NCI-H187 (cell line): ENCODE measurements at regions not wholly inside any gene's neighbourhood (a gene's known extent, or its start where the extent isn't known, plus 50 kb on each side); places are given as distances from the start of the nearest gene placed in this dataset.
"Not testable (repeated sequence)": the region's sequence is repeated elsewhere in the genome, so short reads cannot be mapped to it uniquely, and the experiment has no call there.

Experiments used
- DNase-seq, 2 experiments: peaks; one replicate each; lab custom pipeline; 2025; lab: John Stamatoyannopoulos, UW

DNA sequence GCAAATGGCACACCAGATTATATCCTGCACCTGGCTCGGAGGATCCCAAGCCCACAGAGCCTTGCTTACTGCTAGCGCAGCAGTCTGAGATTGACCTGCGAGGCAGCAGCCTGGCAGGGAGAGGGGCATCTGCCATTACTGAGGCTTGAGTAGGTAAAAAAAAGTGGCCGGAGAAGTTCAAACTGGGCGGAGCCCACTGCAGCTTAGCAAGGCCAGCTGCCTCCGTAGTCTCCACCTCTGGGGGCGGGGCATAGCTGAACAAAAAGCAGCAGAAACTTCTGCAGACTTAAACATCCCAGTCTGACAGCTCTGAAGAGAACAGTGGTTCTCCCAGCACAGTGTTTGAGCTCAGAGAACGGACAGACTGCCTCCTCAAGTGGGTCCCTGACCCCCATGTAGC is 85.4 kb upstream of the TMEM170B start:
- DNase-seq: not testable (repeated sequence)

DNA sequence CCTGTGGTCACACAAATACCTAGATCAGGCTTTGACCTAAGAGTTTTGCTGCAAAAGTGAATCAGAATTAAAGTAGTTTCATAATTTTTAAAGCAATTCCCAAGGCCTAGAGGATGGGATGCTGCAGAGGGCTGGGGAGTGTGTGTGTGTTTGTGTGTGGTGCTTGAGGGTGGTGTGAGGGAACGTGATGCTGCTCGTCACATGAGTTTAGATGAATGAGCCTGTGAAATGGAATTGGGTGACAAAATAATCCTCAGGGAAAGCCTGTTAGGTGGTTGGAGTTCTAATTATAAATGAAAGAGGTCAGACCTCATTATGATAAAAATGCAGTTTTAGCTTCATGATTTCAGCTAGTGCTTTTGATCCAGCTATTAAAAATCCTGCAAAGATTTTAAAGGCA is 87.5 kb upstream of the TMEM170B start:
- DNase-seq: no peak

DNA sequence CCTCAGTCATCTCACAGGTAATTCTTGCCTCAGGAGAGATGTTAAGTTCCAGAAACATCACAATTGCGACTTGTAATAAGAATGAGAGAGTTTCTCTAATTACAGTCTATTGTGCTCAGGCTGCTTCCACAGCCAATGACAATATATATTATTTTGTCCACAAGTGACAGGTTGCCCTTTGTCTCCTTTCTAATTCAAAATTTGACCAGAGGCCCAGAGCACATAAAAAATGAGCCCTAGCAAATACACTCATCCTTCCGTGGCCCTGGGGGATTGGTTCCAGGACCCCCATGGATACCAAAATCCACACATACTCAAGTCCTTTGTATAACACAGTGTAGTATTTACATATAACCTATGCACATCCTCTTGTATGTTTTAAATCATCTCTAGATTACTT is 88.1 kb upstream of the TMEM170B start:
- no peak for DNase-seq

DNA sequence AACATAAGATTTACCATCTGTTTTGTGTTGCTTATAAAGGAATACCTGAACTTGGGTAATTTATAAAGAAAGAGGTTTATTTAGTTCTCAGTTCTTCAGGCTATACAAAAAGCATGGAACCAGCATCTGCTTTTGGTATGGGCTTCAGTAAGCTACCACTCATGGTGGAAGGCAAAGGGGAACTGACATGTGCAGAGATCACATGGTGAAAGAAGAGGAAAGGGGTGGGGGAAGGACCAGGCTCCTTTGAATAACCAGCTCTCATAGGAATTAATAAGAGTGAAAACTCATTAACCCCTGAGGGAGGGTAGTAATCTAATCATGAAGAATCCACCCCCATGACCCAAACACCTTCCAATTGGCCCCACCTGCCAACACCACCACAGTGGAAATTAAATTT is 89.5 kb upstream of the TMEM170B start:
- no peak for DNase-seq

DNA sequence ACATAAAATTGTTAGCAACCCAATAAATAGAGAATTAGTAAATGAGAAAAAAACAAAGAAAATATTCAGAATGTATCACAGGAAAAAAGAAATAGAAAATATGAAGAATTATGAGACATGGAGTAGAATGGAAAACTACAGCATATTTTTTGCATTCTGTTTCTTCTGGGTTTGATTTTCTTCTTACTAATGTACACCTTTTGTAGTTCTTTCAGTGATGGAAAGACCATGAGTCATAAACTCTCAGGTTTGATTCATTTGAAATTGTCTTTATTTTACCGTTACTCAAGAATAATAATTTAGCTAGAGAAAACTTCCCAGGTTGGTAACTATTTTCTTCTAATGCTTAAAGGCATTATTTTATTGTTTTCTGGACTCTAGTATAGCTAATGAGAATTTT is 90.3 kb upstream of the TMEM170B start:
- no peak for DNase-seq

DNA sequence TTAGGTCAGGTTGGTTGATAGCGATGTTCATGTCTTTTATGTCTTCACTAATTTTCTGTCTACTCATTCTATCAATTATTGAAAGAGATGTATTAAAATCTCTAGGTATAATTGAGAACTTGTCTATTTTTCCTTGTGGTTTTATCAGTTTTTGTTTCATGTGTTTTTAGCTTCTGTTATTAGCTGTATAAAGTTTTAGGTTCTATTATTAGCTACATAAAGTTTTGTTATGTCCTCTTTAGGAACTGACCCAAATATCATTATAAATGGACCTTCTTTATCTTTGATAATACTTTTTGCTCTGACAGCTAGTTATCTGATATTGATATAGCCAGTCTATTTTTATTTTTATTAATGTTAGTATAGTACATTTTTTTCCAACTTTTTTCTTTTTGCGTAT is 92.4 kb upstream of the TMEM170B start:
- no peak for DNase-seq

DNA sequence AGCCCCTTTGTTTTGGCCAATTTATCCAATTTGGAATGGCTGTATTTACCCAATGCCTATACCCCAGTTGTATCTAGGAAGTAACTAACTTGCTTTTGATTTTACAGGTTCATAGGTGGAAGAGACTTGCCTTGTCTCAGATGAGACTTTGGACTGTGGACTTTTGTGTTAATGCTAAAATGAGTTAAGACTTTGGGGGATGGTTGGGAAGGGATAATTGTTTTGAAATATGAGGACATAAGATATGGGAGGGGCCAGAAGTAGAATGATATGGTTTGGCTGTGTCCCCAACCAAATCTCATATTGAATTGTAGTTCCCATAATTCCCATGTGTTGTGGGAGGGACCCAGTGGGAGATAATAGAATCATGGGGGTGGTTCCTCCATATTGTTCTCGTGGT is 94.4 kb upstream of the TMEM170B start:
- DNase-seq: not testable (repeated sequence)

DNA sequence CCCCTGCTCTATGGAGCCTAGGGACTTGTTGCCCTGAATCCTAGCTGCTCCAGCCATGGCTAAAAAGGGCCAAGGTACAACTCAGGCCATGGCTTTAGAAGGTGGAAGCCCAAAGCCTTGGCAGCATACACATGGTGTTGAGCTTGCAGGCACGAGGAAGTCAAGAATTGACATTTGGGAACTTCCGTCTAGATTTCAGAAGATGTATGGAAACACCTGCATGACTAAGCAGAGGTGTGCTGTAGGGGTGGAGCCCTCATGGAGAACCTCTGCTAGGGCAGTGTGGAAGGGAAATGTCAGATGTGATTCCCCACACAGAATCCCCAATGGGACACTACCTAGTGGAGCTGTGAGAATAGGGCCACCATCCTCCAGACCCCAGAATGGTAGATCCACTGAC is 95.1 kb upstream of the TMEM170B start:
- DNase-seq: no peak

DNA sequence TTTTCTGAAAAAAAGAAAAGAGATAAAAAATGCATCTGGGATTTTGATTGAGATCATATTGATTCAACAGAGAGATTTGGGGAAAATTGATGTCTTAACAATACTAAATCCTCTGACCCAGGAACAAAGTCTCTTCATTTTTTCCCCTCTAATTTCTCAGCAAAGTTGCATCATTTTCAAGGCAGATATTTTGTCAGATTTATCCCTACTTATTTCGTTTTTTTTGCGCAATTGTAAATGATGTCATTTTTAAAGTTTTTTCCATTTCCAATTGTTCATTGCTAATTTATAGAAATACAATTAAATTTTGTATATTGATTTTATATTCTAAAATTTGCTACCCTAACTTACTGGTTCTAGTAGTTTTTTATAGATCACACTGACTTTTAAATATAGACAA is 97.7 kb upstream of the TMEM170B start:
- DNase-seq: no peak

DNA sequence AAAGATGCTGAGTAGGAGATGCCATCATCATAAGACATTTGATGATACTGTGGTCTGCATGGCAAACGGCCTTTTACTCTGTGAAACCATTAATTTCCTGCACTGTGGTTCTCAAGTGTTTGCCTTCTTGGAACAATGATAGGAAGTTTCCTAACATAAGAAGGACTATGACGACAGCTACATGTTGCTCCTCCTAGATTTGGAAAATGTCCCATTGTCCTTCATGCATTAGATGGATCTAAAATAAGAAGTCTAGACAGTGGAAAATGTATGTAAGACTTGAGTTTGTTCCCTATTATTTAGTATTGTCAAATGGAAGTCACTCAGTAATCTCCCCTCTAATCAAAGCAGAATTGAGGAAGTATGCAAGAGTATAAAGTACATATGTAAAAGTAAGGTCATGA is 98.5 kb upstream of the TMEM170B start:
- DNase-seq: no peak

DNA sequence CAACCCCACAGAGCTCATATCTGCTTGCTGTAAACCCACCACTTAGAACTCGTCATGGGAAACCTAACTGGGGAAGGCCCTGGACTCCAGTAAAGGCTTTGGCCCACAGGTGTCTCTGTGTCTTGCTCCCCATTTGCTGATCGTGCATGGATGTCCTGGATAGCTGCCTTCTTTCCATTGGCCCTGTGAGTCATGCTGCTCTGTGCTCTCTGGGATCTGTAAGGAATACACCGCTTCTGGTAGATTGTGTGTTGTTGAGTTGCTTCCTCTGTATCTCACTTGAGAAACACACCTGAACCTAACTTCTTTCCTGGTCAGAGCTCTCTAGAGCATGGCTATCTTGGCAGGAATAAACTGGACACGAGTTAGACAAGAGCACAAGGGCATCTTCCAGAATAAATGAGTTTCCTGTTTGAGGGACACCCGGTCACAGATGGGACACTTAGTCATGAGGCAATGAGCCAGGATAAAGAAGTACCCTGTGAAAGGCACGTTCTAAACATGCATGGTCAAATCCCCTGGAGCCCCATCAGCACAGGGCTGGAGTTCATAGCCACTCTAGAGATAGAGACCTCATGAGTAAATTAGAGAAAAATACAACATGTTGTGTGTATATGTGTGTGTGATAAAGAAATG is 99.6 kb upstream of the TMEM170B start:
- DNase-seq: no peak

DNA sequence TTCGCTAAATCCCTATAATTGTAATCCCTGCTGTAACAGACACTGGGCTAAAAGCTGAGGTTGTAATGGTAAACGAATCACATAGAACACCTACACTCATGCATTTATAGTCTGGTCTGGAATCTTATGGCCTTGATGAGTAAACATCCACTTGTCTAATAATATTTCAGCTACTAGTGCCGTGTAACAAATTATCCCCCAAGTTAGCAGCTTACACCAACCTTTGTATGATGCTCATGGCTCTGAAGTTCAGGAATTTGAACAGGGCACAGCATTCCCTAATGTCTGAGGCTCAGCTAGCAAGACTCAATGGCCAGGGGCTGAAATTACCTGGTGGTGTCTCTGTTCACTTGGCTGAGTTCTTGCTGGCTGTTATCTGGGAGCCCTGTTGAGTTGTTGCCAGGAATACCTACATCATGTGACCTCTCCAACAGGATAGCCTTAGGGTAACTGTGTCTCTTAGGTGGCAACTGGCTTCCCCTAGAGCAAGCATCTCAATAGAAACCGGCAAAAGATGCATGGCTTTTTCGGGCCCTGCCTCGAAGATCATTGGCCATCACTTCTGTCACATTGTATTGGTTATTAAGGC is 100.9 kb upstream of the TMEM170B start:
- no peak for DNase-seq

DNA sequence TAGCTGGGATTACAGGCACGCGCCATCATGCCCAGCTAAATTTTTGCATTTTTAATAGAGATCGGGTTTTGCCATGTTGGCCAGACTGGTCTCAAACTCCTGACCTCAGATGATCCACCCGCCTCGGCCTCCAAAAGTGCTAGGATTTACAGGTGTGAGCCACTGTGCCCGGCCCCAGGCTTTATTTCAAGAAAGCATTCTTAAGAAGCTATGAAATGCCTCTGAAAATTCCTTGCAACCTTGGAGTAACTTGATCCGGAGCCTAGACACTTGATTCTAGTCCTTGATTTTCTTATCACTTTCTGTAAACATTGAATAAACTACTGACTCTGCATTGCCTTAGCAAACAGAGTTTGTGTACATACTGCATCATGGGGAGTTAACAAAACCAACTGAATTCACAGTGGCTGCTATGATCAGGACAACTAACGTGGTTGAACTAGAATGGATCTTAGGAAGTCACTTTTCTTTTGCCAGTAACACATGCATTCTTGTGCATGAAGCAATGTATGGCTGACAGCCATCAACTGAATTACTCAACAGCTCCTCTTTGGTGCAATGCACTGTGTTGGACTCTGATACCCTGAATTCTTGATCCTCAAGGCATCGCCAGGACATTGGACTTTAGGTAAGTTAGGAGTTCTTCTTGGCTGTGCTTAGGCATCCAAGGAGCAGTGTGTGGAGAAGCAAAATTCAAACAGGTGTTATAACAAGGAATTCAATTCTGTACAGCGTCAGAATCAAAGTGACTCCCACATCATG is 102.8 kb upstream of the TMEM170B start:
- DNase-seq: no peak

DNA sequence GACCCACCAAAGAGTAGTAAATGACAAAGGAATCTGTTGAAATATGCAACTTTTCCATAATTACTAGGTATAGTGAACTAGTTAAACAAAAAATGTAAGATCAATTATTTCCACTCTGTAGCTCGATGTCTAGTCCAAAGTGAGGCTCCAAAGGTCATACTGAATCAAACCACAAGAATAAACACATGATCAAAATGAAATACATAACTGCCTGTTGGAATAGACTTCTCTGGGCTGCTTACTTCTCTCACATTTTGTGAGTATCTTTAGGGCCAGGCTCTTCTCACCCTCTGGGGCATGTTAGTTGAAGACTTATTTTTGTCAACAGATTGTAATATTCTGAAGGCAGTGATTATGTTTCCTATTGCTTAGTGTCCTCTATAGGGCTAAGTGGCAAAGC is 103.7 kb upstream of the TMEM170B start:
- no peak for DNase-seq

DNA sequence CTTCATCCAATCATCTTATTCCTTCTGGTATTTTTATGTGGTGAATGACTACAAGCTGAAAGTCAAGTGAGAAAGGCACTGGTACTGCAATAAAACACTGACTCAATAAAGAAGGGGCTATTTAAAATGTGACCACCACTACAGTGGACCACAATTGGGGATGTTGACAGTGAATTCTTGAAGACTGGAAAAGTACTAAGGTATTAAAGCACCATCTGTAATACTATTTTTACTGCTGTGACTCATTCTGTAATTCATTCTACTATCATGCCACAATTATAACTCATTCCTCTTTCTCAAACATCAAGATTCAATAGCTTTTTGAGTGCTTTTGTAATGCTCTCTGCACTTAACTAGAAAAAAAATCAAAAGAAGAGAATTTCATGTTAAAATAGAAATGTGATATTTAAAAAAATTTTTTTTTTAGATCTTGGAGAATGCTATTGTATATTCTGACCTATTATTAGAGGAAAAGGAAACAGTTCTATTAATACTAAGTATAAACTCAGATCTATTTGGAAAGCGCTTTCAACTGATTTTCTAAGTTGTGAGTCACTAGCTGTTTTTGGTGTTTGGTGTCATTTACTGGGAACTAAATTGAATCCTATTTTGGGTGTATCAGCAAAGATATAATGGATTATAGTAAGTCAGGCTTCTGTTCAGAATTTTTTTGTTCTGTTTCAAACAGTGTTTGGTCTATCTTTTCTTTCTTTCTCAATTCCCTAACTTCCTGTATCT is 104.7 kb upstream of the TMEM170B start:
- DNase-seq: no peak

DNA sequence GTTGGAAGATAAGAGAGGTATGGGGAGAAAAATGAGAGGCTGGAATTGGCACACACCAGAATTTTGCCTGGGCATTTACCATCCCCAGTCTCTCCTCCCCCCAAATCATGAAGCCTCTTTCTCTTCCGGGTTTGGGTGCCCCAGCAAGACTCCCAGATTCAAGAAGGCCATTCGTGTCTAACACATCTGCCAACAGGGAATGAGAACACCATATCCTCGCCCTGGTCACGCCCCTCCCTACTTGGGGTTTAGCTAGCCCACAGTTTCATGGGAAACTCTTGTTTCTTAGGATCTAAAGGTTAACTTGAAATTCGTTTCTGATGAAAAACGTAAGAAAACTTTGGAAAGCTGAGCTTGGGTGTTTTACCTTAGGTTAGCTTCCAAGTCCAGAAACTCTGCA is 105.5 kb upstream of the TMEM170B start:
- no peak for DNase-seq

DNA sequence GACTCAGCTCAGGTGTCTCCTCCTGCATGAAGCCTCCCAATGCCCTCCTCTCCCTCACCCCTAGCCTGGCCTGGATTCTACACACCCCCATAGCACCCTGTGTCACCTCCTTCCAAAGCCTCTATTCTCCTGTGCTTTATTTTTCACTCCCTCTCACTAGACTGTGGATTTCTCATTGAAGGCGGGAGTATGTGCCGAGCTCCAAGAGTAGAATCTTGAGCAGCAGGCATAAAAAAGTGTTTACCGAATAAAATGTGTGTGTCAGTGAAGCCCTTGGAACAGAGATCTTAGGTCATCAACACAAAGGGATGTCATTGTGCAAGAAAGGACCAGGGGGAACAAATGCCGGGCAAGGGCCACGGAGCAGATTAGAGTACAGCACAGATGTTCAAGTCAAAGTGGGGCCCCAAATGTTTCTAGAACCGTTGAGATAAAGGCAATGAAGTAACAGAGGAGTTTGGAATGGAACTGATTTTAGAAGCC is 106.1 kb upstream of the TMEM170B start:
- DNase-seq: no peak

DNA sequence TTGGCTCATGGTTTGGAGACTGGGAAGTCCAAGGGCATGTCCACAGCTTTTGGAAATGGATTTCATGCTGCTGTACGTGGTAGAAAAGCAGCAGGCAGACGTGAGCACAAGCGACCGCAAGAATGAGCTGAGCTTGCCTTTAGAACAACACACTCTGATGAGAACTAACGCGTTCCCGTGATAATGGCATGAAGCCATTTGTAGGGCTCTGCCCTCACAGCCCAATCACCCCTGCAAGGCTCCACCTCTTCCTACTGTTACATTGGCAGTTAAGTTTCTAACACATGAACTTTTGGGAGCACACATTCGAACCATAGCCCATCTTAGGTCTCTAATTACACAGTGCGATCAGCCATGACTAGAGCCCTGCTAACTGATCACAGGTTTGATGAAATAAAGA is 107.5 kb upstream of the TMEM170B start:
- no peak for DNase-seq

DNA sequence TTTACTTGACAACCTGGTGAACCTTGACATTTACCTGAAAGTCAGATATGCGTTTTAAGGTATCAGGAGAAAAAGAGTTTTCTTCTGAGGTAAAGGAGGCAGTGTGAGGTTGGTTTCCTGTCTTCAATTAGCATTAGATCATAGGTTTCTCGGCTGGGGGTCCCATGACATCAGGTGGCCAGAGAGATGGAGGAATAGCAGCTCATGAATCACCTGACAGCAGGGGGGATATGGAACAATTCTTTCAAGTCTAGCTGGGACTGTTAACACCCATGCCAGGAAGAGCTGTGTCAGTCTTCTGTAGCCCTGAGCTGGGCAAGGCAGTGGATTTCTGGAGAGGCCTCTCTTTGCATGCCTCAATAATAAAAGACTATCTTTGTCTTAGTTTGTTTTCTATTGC is 108.0 kb upstream of the TMEM170B start:
- no peak for DNase-seq

DNA sequence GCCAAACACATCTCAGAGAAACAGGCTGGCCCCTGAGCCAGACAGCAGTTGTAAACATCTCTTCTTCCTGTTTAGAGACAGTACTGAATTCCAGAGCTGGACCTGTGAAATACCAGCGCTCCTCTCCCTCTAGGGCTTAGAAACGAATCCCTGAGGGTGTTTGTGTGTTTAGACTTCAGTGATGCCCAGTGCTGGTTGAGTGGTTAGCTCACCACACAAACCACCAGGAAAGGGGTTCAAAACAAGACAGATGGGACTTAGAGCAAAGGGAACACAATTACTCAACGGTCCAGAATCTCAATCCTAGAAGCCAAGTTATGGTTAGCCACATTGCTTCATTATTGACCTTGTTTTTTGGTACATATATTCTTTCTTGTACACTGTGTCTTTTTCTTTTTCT is 108.7 kb upstream of the TMEM170B start:
- no peak for DNase-seq

DNA sequence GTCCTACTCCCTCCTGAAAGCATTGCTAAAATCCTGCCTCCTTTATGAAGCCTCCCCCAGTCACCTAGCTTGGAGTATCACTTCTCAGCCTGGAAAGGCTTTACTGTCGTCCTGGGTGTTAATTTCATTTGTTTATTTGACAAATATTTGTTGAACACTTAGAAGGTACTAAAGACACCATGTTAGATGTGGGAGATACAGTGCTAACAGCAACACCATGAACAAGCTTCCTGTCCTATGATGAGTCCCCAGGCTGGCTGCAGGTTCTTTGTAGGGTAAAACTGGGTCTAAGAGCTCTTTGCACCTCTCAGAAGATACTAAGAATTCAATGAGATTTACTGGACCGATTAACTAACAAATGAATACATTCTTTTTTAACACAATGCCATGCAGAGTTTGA is 109.2 kb upstream of the TMEM170B start:
- DNase-seq: no peak

DNA sequence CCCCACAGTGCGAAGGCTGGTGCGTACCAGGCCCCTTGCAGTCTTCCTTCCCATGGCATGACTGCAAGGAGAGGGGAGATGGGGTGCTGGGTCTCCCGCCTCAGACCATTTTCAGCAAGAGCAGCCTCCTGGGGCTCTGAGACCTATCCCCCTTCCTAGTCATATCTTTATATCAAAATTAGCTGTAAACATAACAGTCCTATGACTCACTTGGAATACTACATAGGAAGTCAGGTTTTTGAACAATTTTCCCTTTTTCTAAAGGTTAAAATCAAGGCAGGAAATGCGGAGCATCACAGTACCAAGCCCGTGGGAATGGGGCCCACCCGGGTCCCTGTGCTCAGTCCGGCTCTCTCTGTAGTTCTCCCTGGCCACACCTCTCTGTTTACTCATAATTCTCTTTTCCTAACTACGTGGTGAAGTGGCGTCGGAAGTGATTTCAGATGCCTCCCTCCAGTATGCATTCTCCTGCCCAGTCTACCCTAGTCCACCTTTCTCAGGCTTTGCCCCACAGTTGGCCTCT is 109.8 kb upstream of the TMEM170B start:
- no peak for DNase-seq
